Activated CD4-positive, alpha-beta T cell treated with anti-CD3 and anti-CD28 coated beads for 48 hours (primary cell): ENCODE measurements at regions not wholly inside any gene's neighbourhood (a gene's known extent, or its start where the extent isn't known, plus 50 kb on each side); places are given as distances from the start of the nearest gene placed in this dataset.

Source experiments
- DNase-seq: peaks from one replicate; pipeline ENCODE4 v3.0.0-alpha.2; 2020

GRCh38 chr4:174438711-174439110 lies 83.6 kb downstream of the HPGD start:
- no peak for DNase-seq

- no peak for DNase-seq
Observed at GRCh38 chr4:174437749-174438148, 84.5 kb downstream of the HPGD start.

- DNase-seq: no peak
Observed at GRCh38 chr4:174437324-174437723, 85.0 kb downstream of the HPGD start.

GRCh38 chr4:174436377-174436776 lies 85.9 kb downstream of the HPGD start:
- no peak for DNase-seq

- no peak for DNase-seq
Observed at GRCh38 chr4:174435974-174436373, 86.3 kb downstream of the HPGD start.

- no peak for DNase-seq
Observed at GRCh38 chr4:174434455-174434854, 87.8 kb downstream of the HPGD start.

GRCh38 chr4:174430576-174430975 lies 91.7 kb downstream of the HPGD start:
- DNase-seq: no peak

- no peak for DNase-seq
Observed at GRCh38 chr4:174429701-174430410, 92.4 kb downstream of the HPGD start.

GRCh38 chr4:174427571-174428140 lies 94.6 kb downstream of the HPGD start:
- DNase-seq: no peak

- no peak for DNase-seq
Observed at GRCh38 chr4:174425669-174426068, 96.6 kb downstream of the HPGD start.

GRCh38 chr4:174423257-174423944 lies 98.9 kb downstream of the HPGD start:
- peak; percentile 5 for DNase-seq

- DNase-seq: no peak
Observed at GRCh38 chr4:174422893-174423256, 99.4 kb downstream of the HPGD start.

- DNase-seq: no peak
Observed at GRCh38 chr4:174420316-174420715, 102.0 kb downstream of the HPGD start.

GRCh38 chr4:174418640-174419212 lies 103.6 kb downstream of the HPGD start:
- DNase-seq: no peak

GRCh38 chr4:174408841-174409552 lies 113.3 kb downstream of the HPGD start:
- no peak for DNase-seq

GRCh38 chr4:174406383-174406782 lies 115.9 kb downstream of the HPGD start:
- no peak for DNase-seq

GRCh38 chr4:174405923-174406322 lies 116.4 kb downstream of the HPGD start:
- no peak for DNase-seq

GRCh38 chr4:174404677-174405076 lies 117.6 kb downstream of the HPGD start:
- no peak for DNase-seq

- DNase-seq: no peak
Observed at GRCh38 chr4:174403177-174403543, 119.1 kb downstream of the HPGD start.

- DNase-seq: no peak
Observed at GRCh38 chr4:174402470-174403176, 118.9 kb downstream of the CEP44 start.

- DNase-seq: no peak
Observed at GRCh38 chr4:174401471-174402130, 117.9 kb downstream of the CEP44 start.
